ENCODE measurements at regions not wholly inside any gene's neighbourhood (a gene's known extent, or its start where the extent isn't known, plus 50 kb on each side); places are given as distances from the start of the nearest gene placed in this dataset.
"Not testable (repeated sequence)": the region's sequence is repeated elsewhere in the genome, so short reads cannot be mapped to it uniquely, and the experiment has no call there.

DNA sequence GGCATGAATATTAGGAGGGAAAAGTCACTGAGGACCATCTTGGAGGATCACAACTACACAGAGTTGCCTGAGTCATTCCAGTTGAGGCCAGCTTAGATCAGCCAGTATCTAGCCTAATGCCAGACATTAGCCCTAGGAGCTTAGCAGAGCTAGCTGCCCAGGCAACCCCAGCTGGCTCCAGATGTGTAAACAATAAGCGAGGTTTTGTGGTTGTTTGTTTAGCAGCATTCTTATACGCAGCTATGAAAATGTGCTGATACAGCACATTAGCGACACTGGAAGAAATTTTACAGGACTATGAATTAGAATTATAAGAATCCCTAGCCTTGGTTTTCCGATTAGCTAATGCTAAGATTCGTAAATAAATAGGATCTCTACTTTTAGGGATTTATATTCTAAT, 59.3 kb downstream of the BTBD3 start:
- DNase-seq (ENCODE audit: low read depth, low spot score): no peak

DNA sequence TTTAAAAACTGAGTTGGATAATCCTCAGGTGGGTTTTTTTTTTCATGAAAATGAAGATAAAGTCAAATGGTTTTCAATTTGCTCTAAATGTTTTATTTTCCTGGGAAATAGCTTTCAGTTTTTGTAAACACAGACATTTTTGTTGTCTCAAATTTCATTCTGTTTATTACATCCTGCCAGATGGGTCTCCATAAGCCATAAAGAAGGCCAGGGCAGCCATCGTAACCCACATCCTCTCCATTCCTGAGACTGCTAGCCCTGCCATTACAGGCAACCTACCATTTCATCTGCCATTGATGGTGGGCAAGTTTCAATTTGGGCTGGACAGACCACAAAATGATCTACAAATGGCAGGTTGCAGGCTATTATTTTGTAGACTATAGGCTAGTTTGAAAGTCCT, 60.8 kb downstream of the BTBD3 start:
- DNase-seq (ENCODE audit: low read depth, low spot score): no peak

DNA sequence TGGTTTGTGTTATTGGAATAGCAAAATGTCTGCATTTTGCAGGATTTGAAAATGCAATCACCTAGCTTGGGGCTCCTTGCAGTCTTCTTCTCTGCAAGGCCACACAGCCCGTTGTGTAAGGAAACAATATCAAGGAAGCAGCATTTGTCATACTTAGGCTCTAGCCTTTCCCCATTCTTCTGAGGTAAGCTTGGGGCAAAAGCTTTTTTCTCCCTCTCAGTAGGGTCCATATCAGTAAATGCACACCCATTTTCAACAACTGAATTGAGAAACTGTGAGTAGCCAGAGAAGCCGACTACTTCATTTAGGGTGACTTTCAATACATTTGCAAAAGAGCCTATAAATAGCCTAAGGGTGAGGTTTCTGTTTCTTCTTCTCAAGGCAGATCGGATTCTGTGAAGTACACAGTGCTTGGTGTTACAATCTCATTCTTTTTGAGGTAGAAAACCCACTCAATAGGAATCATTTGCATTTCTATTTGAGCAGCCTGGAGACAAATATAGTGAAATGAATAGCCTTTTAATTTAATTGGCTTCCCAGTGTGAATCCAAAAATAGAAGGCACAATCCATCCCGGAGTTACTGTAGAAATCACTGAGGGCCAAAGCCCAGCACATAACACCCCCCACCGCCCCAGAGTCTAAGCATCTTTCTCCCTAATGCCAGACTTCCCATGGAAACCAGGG, 61.8 kb downstream of the BTBD3 start:
- DNase-seq (ENCODE audit: low read depth, low spot score): no peak

DNA sequence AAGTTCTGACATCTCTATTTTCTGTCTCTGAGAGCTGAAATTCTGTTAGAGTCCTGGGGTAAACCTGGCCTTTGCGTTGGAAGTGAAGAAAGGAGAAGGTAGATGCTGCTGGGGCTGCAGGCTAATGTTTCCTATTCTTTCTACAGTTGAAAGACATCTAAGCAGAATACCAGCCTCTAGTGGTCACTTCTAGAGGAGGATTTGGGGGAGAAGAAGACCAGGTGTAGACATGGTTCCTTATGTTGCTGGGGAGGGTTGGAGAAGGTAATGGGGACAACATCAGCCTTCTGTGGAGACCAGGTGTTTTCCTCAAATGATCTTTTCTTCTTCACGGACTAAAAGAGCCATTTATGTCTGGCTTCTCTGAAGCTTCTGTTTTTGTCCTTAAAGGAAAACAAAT, 62.6 kb downstream of the BTBD3 start:
- no peak for DNase-seq (ENCODE audit: low read depth, low spot score)

DNA sequence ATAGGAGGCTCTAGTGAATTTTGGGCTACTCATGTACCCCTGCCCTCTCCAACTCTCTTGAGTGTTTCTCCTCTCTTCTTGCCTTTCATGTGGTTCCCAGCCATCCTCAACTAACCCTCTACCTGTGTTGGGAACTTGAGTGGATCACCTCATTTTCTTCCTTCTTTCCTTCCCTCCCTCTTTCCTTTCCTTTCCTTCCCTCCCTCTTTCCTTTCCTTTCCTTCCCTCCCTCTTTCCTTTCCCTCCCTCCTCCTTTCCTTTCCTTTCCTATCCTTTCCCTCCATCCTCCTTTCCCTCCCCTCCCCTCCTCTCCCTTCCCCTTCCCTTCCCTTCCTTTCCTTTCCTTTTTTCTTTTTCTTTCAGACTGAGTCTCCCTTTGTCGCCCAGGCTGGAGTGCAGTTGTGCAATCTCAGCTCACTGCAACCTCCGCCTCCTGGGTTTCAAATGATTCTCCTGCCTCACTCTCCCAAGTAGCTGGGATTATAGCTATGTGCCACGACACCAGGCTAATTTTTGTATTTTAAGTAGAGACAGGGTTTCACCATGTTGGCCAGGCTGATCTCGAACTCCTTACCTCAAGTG, 63.8 kb downstream of the BTBD3 start:
- DNase-seq (ENCODE audit: low read depth, low spot score): no peak

DNA sequence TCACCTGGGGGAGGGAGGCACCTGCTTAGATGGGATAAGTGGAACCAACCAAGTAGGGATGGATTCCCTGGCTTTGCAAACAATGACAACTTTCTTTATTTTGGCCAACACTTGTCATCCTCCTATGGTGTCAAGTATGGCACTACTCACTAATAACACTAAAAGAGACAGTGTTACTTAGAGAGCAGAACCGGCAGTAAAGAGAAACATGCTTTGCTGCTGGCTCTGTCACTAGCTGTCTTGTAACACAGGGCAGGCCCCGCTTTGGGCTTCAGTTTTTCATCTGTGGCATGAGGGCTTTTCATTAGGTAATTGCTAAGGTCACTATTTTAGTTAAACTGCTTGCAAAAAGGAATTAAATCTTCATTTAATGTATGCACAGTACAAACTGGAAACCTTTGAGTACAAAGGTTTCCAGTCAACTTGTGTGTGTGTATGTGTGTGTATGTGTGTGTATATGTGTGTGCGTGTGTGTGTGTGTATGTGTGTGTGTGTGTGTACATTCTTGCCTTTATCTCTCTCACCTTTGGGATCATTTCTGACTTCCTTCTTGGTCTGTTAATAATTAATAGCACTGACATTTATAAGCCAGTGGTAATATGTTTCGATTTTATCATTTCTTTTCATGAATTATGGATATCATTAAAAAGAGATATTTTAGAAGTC, 64.7 kb downstream of the BTBD3 start:
- DNase-seq (ENCODE audit: low read depth, low spot score): no peak

DNA sequence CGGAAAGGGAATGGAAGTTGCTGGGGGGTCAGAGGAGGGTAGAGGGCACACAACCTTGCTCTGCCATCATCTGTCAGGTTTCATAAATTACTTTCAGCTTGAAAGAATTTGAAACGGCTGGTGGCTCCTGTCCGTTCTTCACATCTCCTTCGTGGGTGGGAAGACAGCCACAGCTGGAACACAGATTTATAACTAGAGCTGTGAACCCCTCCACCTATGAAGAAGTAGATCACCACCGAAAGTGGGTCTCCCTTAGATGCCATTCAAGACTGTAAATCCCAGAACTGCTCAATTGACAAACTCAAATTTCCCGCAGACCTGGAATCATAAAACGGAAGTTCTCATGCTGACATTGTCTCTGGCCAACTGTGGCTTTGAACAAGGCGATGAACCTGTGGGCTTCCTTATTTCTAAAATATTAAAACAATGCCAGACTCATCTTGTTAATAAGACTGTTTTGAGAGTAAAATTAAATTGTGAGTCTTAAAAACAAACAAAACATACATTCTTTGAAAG, 65.3 kb downstream of the BTBD3 start:
- no peak for DNase-seq (ENCODE audit: low read depth, low spot score)

DNA sequence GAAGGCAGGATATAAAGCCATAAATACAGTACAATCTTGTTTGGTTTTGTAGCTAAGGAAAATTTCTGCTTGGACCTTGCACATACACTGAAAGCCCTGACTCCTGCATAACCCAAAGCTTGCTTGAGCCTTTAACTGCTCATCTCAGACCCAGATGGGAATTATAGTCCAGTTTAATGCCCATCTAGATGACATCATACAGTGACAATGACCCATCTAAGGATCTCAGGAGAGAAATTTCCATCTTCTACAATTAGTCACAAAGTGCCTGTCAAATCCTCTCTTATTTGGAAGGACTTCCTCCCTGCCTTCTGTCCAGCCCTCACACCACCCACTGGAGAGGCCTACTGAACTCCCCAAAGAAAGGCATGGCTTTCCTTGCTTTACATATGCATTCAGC, 69.3 kb downstream of the BTBD3 start:
- no peak for DNase-seq (ENCODE audit: low read depth, low spot score)

DNA sequence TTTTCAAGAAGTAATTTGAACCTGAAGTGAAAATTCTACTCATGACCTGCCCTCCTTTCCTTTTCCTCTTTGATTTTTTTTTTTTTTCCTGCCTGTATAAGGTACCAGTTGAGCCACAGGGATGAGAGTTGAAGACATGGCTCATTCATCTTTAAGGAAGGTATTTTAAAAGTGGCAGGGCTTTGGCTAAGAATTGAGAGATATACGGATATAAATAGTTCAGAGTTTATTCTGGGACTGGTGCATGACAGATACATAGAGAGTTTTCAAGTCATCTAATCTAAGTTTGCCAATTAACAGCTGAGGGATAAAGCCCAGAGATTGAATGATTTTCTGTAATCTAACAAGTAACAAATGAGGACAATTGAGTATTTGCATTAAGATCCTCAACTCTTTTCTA, 69.8 kb downstream of the BTBD3 start:
- no peak for DNase-seq (ENCODE audit: low read depth, low spot score)

DNA sequence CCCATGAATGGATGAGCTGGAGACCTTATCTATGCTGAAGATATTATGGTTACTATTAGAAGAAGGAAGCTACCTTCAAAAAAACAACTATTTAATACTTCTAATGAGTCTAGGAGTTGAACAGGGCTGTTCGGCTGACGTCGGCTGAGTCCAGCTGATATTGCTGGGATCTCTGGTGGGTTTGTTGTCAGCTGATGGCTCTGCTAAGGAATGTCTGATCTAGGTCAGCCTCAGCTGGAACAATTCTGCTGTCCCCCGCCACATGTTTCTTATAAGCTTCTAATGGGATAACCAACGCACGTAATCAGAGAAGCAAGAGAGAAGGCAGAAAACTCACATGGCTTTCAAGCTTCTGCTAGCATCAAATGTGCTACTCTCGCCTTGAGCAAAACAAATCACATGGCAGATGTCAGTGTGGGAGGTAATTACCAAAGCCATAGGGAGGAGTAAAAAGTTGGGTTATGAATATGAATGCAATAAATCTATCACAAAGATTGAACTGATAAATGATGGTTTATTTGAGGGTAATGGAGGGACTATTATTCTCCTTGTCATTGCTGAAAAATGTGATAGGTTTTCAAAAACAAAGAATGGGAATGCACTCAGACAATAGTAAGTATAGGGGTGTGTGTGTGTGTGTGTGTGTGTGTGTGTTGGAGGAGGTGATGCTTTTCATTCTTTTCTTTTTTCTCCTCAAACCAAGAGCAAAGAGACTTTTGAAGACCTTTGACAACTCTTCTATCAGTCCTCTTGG, 71.5 kb downstream of the BTBD3 start:
- DNase-seq (ENCODE audit: low read depth, low spot score): no peak

DNA sequence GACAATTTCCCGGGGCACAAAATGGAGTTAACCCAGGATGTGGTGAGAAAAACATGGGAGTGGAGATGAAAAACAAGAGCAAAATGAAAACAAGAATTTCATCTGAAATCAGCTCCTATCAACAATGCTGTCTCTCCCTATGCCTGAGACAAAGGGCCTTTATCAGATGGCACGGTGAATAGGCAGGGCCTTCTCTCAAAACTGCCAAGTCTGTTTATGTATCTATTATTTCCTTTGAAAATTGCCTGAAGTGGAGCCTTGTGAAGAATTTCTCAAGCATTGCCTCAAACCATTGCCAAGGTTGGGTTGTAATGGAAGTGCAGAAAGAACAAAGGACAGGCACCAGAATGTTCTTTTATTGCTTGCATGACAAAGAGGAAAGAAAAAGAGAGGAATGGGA, 74.7 kb downstream of the BTBD3 start:
- no peak for DNase-seq (ENCODE audit: low read depth, low spot score)

DNA sequence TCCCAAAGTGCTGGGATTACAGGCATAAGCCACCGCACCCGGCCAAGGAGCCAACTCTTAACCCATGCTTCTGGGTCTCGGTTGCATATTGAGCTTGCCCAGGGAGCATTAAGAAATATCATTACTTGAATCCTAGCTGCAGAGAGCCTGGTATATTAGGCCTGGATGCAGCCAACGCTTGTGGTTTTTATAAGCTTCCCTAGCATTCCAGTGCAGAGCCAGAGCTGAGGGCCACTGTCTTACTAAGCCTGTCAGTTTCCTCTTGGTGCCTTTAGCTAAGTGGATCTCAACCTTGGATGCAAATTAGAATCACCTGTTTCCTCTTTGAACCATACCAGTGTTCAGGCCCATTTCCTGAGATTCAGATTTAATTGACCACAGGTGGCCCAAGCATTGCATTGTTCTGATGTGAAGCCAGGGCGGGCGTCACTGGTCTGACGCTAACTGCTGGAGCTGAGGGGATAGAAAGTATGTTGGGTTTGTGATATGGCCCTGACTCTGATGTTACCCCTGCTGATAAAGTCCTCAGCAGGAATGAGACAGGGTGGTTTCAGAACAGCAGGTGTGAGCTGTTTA, 76.3 kb downstream of the BTBD3 start:
- no peak for DNase-seq (ENCODE audit: low read depth, low spot score)

DNA sequence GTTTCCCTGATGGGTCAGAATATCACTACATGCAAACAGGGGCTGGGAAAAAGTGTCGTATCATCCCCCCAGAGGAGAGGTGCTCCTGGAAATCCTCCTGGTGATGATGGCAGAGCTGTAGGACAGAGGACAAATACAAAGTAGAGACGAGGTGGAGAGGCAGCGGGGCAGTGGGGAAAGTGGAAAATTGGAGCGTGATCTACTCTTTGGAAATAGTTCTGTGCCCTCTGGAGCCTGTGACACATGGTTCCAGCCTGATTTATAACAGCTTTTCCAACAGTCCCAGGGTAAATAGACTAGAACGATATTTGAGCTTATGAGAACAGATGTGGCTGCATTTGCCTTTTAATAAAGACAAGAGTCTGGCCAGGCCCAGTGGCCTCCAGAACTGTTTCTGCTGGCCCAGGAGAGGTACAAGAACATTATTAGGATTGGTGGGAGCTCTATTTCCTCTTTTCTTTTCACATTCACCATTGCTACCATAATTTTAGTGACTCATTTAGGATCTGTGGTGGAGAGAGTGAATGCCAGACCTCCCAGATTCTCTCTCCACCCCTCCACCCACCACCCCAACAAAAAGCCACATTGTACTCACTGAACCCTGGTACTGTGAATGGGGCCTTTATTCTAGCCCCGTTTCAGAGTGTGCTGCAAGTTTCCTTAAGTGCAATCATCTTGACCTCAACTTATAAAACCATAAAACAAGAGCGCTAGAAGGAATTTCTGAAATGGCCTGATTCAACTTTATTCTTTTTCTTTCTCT, 78.3 kb downstream of the BTBD3 start:
- no peak for DNase-seq (ENCODE audit: low read depth, low spot score)

DNA sequence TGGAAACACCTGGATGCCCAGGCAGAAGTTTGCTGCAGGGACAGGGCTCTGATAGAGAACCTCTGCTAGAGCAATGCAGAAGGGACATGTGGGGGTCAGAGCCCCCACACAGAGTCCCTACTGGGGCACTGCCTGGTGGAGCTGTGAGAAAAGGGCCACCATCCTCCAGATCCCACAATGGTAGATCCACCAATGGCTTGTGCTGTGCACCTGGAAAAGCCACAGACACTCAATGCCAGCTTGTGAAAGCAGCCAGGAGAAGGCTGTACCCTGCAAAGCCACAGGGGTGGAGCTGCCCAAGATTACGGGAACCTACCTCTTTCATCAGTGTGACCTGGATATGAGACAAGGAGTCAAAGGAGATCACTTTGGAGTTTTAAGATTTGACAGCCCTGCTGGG, 87.1 kb downstream of the BTBD3 start:
- not testable (repeated sequence) for DNase-seq (ENCODE audit: low read depth, low spot score)

DNA sequence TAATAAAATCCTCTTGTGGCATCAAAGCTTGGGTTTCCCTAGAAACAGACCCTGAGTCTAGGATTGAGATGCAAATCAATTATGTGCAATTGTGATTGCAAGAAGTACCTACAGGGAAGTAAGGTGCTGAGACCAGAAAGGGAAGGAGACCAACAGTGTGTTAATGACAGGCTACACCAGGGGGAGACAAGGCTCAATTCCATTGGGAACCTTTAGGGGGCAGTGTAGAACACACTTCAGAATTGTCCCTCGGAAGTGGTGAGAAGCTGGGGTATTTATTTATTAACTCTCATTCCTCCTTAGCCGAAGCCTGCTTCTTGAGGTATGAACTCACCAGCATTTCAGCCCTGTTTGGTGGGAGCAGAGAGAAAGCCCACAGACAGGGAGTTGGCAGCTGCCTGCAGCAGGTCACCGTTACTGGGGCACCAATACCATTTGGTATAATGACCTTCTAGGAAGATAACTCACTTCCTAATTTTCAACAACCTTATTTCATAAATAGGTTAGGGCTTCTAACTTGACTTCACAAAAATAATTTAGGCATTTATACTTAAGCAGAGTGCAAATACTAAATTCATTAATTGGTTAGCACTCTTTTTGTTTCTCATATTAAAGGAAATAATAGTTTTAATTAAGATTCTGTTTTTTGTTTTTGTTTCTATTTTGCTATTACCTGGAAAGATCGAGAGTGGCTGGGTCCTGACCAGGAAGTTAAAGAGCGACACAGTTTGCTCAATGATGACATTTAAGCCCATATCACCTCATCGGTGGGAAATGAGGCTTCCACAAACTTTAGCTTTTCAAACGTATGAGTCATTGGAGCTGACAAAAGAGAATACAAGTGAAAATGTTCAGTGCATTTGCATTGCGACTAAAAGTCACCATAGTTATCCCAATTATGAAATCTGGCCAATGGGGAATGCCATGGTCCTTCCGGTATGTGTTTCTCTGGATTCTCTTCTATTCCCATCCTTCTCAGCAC, 94.8 kb downstream of the BTBD3 start:
- DNase-seq (ENCODE audit: low read depth, low spot score): peak; percentile 3

DNA sequence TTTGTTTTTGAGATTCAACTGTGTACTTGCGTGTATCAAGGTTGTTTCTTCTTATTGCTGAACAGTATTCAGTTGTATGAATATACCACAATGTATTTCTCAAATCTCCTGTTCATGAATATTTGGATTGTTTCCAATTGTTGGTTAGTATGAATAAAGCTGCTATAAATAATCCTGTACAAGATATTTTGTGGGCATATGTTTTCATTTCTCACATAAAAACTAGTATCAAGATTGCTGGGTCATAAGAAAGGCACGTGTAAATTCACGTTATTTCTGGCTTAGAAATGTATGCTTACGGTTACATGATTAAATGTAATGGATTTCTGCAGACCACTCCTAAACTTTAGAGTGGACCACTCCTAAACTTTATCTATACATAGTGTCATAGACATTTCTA, 96.6 kb downstream of the BTBD3 start:
- no peak for DNase-seq (ENCODE audit: low read depth, low spot score)

DNA sequence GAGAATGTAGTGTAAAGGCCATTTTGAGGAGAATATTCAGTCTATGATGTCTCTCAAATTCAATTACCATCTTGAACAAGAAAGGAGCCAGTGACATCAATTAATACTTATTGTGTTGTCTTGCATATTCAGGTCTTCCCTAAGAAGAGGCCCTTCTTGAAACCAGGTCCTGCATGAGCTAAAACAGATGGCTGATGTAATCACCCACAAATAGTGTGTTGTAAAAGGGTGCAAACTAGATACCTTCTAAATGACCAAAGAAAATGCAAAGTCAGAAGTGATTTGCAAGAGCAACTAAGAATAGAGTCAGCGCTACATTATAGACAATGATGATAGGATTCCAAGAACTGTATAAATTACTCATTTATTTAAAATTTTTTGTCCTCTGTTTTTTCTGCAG, 97.0 kb downstream of the BTBD3 start:
- DNase-seq (ENCODE audit: low read depth, low spot score): no peak

DNA sequence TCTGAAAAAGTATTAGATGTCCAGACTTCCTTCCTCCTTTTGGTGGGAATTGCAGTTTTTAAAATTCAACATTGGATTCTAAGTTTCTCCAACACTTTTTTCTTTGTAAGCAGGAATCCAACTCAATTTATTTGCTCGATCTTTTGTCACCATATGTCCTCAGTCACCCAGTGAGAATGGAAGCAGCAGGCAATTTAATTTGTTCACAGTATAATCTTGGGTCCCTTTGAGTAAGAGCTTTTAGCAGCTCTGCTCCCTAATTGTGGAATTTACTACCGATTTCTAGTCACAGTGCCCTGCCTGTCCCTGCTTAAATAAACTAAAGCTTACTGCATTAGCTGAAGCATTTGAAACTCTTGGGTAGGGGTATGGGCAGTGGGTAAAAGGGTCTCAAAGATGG, 98.6 kb downstream of the BTBD3 start:
- DNase-seq (ENCODE audit: low read depth, low spot score): no peak

DNA sequence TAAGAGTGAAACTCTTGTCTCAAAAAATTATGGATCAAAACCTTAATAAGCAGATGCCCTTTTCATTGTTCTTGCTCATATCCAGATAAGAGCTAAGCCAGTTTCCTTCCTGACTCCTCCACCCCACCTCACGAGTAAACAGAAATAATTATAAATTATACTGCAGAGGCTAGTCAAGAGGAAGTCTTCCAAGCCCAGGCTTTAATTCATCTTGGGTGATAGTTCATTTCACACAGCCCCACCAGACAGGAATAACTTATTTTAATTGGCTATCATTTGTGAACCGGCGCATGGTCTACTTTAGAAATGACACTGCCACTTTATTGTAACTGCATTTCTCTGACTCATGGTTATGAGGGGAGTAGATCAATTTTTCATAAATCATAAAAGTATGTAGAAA, 102.0 kb downstream of the BTBD3 start:
- DNase-seq (ENCODE audit: low read depth, low spot score): no peak

DNA sequence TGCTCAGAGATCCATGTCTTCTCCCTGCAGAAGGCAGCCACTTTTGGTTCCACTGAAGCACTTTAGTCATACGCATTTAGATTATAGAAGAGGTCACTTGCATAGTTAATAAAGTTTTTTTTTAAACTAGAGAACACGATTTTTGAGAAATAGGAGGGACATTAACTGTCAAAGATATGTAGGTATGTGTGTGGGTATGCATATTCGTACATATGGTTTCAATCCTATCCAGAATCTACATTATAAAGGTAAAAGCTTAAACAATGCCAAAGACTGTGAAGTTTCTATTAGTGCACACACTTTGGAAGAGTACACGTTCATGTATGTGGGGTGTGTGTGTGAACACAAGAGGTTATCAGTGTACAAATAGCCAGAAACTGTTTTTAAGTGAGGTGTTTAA, 103.2 kb downstream of the BTBD3 start:
- no peak for DNase-seq (ENCODE audit: low read depth, low spot score)
